Body of pancreas (tissue), 4 donors: ENCODE measurements at regions not wholly inside any gene's neighbourhood (a gene's known extent, or its start where the extent isn't known, plus 50 kb on each side); places are given as distances from the start of the nearest gene placed in this dataset.
"Not testable (repeated sequence)": the region's sequence is repeated elsewhere in the genome, so short reads cannot be mapped to it uniquely, and the experiment has no call there.

Source experiments
- ATAC-seq: fragments of 150-250 bp; one replicate; pipeline ENCODE4 v1.9.1; 2016
- DNase-seq, 4 donors: peaks; one replicate each; pipeline ENCODE4 v3.0.0-alpha.2; 2019
- H3K27ac ChIP-seq, 4 donors: fragments of 200-600 bp; sonication (generic); 1 replicate in 3 of 4; 2 replicates in 1 of 4; pipeline versions ENCODE4 v1.5.1 to v1.6.1; 2016 to 2019; ENCODE audit warnings: mild to moderate bottlenecking in 1 of 4, mixed read lengths in 1 of 4, moderate library complexity in 1 of 4
- H3K27me3 ChIP-seq, 2 donors: fragments of 200-600 bp; sonication (generic); one replicate each; pipeline ENCODE4 v1.6.0; 2016; ENCODE audit warnings: mild to moderate bottlenecking in 1 of 2
- H3K36me3 ChIP-seq, 2 donors: fragments of 200-600 bp; sonication (generic); replicated peaks in 1 of 2; 2 replicates each; pipeline ENCODE4 v1.5.1; 2016; ENCODE audit warnings: low read depth in 2 of 2; ENCODE audit not compliant: insufficient read depth in 1 of 2
- H3K4me1 ChIP-seq: fragments of 200-600 bp; sonication (generic); one replicate; pipeline ENCODE4 v1.6.0; 2016
- H3K4me3 ChIP-seq, 2 donors: fragments of 200-600 bp; sonication (generic); 1 replicate in 1 of 2; 2 replicates in 1 of 2; pipeline ENCODE4 v1.5.1; 2016 to 2019
- H3K9me3 ChIP-seq, 3 donors: fragments of 200-600 bp; sonication (generic); 1 replicate in 2 of 3; 2 replicates in 1 of 3; pipeline ENCODE4 v1.5.1; 2016
- POLR2A ChIP-seq, 3 donors: fragments of 450-650 bp; IDR thresholded peaks; one replicate each; pipeline ENCODE4 v1.6.1; 2016; ENCODE audit warnings: antibody characterized with exemption in 3 of 3, mild to moderate bottlenecking in 2 of 3
- WGBS, 2 donors: methylation state at CpG; one replicate each; pipeline ENCODE4 v1.1.5; 2017; 5-methylcytosine and 5-hydroxymethylcytosine counted together
- intact Hi-C: fragments of 100-400 bp; cut with DNase I; formaldehyde crosslinking; loops from one replicate; pipeline ENCODE4 v1.15.1; 2023
- TF ChIP-seq, protein P1 (sequence below), 7 experiments: fragments of 450-650 bp in 4 of 7; fragments of 200-600 bp in 3 of 7; sonication (generic) in 3 of 7; IDR thresholded peaks; one replicate each; pipeline ENCODE4 v1.5.1; 2016 to 2019; ENCODE audit warnings: antibody characterized with exemption in 7 of 7

DNA sequence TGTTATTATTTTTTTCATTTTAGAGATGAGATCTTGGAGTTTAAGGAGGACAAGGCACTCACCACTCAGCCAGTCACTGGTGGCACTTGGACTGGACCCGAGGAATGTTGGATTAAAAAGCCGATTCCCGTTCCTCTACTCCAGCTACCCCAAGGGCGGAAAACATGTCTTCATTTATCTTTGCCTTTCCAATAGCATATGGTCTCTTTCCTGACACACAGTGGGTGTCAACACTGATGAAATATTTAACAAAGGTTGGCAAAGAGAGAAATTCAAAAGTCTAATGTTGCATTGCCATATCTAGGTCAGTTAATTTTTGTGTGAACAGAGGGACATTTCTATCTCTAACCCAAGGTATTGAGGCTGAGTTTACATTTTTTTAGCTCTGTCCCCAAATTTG, 459.7 kb downstream of the RBFOX1 start:
- Histone ChIP-seq H3K4me3 (no peak overlapping the region), H3K27ac (no peak overlapping the region), H3K27me3 (no peaks in the 10 kb centered on the region), H3K36me3 (no peaks in the 10 kb centered on the region), H3K9me3 (peaks cover 0 to 6% (median 0%) of the 10 kb centered on the region in 3 donors), H3K4me1 (no peaks in the 10 kb centered on the region)
- WGBS, 2 donors: 62 to 80% methylated on average over 4 of the region's 4 CpGs
- no peak for TF ChIP-seq POLR2A (IDR thresholded peaks at IDR 0.05)
- TF ChIP-seq, protein P1, sequence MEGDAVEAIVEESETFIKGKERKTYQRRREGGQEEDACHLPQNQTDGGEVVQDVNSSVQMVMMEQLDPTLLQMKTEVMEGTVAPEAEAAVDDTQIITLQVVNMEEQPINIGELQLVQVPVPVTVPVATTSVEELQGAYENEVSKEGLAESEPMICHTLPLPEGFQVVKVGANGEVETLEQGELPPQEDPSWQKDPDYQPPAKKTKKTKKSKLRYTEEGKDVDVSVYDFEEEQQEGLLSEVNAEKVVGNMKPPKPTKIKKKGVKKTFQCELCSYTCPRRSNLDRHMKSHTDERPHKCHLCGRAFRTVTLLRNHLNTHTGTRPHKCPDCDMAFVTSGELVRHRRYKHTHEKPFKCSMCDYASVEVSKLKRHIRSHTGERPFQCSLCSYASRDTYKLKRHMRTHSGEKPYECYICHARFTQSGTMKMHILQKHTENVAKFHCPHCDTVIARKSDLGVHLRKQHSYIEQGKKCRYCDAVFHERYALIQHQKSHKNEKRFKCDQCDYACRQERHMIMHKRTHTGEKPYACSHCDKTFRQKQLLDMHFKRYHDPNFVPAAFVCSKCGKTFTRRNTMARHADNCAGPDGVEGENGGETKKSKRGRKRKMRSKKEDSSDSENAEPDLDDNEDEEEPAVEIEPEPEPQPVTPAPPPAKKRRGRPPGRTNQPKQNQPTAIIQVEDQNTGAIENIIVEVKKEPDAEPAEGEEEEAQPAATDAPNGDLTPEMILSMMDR (IDR thresholded peaks at IDR 0.05): no peak
- no peak for DNase-seq
- intact Hi-C loops: no loop called here
- ATAC-seq: no peak

DNA sequence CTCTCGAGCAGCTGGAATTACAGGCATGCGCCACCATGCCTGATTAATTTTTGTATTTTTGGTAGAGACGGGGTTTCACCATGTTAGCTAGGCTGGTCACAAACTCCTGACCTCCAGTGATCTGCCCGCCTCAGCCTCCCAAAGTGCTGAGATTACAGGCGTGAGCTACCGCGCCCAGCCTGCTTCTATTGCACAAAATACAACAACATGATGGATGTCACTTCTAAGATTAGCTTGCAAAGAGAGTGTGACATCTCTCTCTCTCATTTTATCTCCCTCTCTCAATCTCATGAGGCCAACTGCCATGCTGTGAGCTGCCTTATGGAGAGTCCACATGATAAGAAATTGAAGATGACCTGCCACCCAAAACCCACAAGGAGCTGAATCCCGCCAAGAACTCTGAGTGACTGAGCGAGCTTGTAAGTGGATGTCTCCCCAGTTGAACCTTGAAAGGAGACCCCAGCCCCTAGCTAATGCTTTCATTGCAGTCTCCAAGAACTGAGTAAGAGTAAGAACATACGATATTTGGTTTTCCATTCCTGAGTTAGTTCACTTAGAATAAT, 458.5 kb downstream of the RBFOX1 start:
- ATAC-seq: no peak
- no peaks in the 10 kb centered on the region for H3K27me3 ChIP-seq
- intact Hi-C loops: no loop called here
- no peaks in the 10 kb centered on the region for H3K4me1 ChIP-seq
- WGBS, 2 donors: 65 to 72% methylated on average over 10 of the region's 10 CpGs
- H3K27ac ChIP-seq: no peak overlapping the region
- TF ChIP-seq, protein P1 (IDR thresholded peaks at IDR 0.05): no peak
- no peak for TF ChIP-seq POLR2A (IDR thresholded peaks at IDR 0.05)
- DNase-seq: no peak
- H3K4me3 ChIP-seq: no peak overlapping the region
- H3K9me3 ChIP-seq: peaks cover 0 to 6% (median 0%) of the 10 kb centered on the region in 3 donors
- H3K36me3 ChIP-seq: no peaks in the 10 kb centered on the region

DNA sequence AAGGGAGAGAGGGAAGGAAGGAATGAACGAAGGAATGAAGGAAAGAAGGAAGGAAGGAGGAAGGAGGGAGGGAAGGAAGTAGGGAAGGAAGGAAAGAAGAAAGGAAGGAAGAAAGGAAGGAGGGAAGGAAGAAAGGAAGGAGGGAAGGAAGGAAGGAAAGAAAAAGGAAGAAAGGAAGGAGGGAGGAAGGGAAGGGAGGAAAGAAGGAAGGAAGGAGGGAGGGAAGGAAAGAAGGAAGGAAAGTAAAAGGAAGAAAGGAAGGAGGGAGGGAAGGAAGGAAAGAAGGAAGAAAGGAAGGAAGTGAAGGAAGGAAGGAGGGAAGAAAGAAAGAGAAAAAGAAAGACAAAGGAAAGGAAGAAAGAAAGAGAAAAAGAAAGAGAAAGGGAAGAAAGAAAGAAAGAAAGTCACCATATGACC, 442.4 kb downstream of the RBFOX1 start:
- DNase-seq (no peak), ATAC-seq (no peak)
- TF ChIP-seq POLR2A (IDR thresholded peaks at IDR 0.05): no peak
- TF ChIP-seq, protein P1 (IDR thresholded peaks at IDR 0.05): no peak
- intact Hi-C loops: no loop called here
- H3K4me3 ChIP-seq: no peak overlapping the region
- WGBS, 2 donors: 20 to 38% methylated on average over 1 of the region's 1 CpG
- no peaks in the 10 kb centered on the region for H3K4me1 ChIP-seq
- H3K36me3 ChIP-seq: no peaks in the 10 kb centered on the region
- no peaks in the 10 kb centered on the region for H3K9me3 ChIP-seq
- no peak overlapping the region for H3K27ac ChIP-seq
- no peaks in the 10 kb centered on the region for H3K27me3 ChIP-seq

DNA sequence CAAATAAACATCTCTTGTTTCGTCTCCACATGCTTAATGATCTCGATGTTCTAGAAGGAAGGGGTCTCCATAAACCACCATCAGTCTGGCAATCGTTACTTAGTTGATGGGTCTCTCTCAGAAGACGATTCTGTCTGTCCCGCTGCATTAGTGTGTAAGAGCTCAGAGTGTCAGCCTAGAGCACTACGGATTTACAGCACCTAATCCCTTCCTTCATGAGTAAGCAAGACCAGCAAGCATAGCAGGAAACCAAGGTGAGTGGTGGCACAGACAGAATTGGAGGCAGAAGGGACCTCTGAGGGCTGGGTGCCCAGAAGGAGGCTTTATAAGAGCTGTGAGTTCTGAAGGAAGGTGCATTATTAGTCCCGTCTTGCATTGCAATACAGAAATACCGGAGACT, 440.1 kb downstream of the RBFOX1 start:
- Histone ChIP-seq H3K36me3 (no peaks in the 10 kb centered on the region), H3K4me3 (no peak overlapping the region), H3K27ac (no peak overlapping the region), H3K4me1 (no peaks in the 10 kb centered on the region), H3K27me3 (no peaks in the 10 kb centered on the region), H3K9me3 (no peaks in the 10 kb centered on the region)
- intact Hi-C loops: no loop called here
- TF ChIP-seq, protein P1 (IDR thresholded peaks at IDR 0.05): no peak
- no peak for TF ChIP-seq POLR2A (IDR thresholded peaks at IDR 0.05)
- DNase-seq (no peak), ATAC-seq (no peak)
- 62 to 65% methylated on average over 7 to 8 of the region's 8 CpGs for WGBS, 2 donors

DNA sequence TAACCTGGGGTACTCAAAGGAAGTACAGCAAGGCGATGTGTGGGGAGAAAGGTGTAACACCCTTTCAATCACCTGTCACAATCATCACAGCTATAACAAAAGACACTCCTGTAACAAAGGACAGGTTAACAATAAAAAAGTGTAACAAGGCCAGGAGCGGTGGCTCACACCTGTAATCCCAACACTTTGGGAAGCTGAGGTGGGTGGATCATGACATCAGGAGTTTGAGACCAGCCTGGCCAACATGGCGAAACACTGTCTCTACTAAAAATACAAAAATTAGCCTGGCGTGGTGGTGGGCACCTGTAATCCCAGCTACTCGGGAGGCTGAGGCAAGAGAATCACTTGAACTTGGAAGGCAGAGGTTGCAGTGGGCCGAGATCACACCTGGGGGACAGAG, 436.4 kb downstream of the RBFOX1 start:
- H3K9me3 ChIP-seq, intact Hi-C loops, H3K4me3 ChIP-seq, H3K4me1 ChIP-seq, H3K27ac ChIP-seq, H3K36me3 ChIP-seq, ATAC-seq, DNase-seq, H3K27me3 ChIP-seq: not testable (repeated sequence)
- WGBS, 2 donors: 72% methylated on average over 6 of the region's 6 CpGs
